NT2/D1 (cell line): ENCODE measurements at regions not wholly inside any gene's neighbourhood (a gene's known extent, or its start where the extent isn't known, plus 50 kb on each side); places are given as distances from the start of the nearest gene placed in this dataset.
"Not testable (repeated sequence)": the region's sequence is repeated elsewhere in the genome, so short reads cannot be mapped to it uniquely, and the experiment has no call there.

ENCODE experiments used
- DNase-seq: peaks from one replicate; pipeline ENCODE4 v3.0.0-alpha.2; 2011; ENCODE audit warnings: low read depth, low spot score
- H3K27me3 ChIP-seq: 2 replicates; pipeline ENCODE4 v1.6.0; 2011; ENCODE audit warnings: mild to moderate bottlenecking; ENCODE audit not compliant: insufficient read length, insufficient read depth
- H3K36me3 ChIP-seq: 2 replicates; pipeline ENCODE4 v1.6.1; 2011; ENCODE audit warnings: mild to moderate bottlenecking, low read length, mixed read lengths; ENCODE audit not compliant: insufficient read depth, insufficient read length
- H3K4me1 ChIP-seq: 2 replicates; pipeline ENCODE4 v1.5.1; 2011; ENCODE audit not compliant: insufficient read depth, insufficient read length
- H3K4me3 ChIP-seq: 2 replicates; pipeline ENCODE4 v1.5.1; 2011; ENCODE audit warnings: low read depth; ENCODE audit not compliant: insufficient read length
- H3K9ac ChIP-seq: 2 replicates; pipeline ENCODE4 v1.6.0; 2011; ENCODE audit warnings: low read depth; ENCODE audit not compliant: insufficient read length
- H3K9me3 ChIP-seq: 2 replicates; pipeline ENCODE4 v1.5.1; 2011; ENCODE audit warnings: mild to moderate bottlenecking, low read length; ENCODE audit not compliant: insufficient read depth
- SUZ12 ChIP-seq: IDR thresholded peaks from 2 replicates; pipeline ENCODE4 v1.6.1; 2011; ENCODE audit not compliant: insufficient read length, insufficient read depth; ENCODE audit errors: extremely low read depth
- YY1 ChIP-seq: IDR thresholded peaks from 2 replicates; pipeline ENCODE4 v1.6.1; 2011; ENCODE audit not compliant: insufficient read length, insufficient read depth
- ZNF274 ChIP-seq: IDR thresholded peaks from 2 replicates; pipeline ENCODE4 v1.6.1; 2011; ENCODE audit warnings: mild to moderate bottlenecking, low read depth, low read length

- DNase-seq = no peak
- H3K4me1 ChIP-seq = no peaks in the 10 kb centered on the region
- no peak overlapping the region for H3K9ac ChIP-seq
- TF ChIP-seq ZNF274 = no peak
- TF ChIP-seq SUZ12 = no peak
- no peak for TF ChIP-seq YY1
- H3K36me3 ChIP-seq = no peaks in the 10 kb centered on the region
- H3K4me3 ChIP-seq = no peak overlapping the region
- no peaks in the 10 kb centered on the region for H3K9me3 ChIP-seq
- H3K27me3 ChIP-seq = no peaks in the 10 kb centered on the region
These were observed 168.9 kb upstream of the STMND1 start for GRCh38 chr6:16932920-16933319.

- not testable (repeated sequence) for DNase-seq, H3K27me3 ChIP-seq, H3K9me3 ChIP-seq, H3K9ac ChIP-seq, H3K4me3 ChIP-seq, H3K4me1 ChIP-seq, H3K36me3 ChIP-seq
These were observed 169.8 kb upstream of the ATXN1 start for GRCh38 chr6:16931079-16931478.

- no peak for TF ChIP-seq ZNF274
- no peak for TF ChIP-seq YY1
- no peak for TF ChIP-seq SUZ12
These were observed 169.2 kb upstream of the ATXN1 start for GRCh38 chr6:16930432-16930831.

GRCh38 chr6:16929809-16930208 lies 168.5 kb upstream of the ATXN1 start:
- Histone ChIP-seq H3K36me3 (no peaks in the 10 kb centered on the region), H3K9ac (no peak overlapping the region), H3K27me3 (no peaks in the 10 kb centered on the region), H3K9me3 (no peaks in the 10 kb centered on the region), H3K4me1 (no peaks in the 10 kb centered on the region), H3K4me3 (no peak overlapping the region)
- no peak for DNase-seq
- no peak for TF ChIP-seq SUZ12
- no peak for TF ChIP-seq YY1
- no peak for TF ChIP-seq ZNF274

More at GRCh38 chr6:16930432-16930831, 169.2 kb upstream of the ATXN1 start:
- Histone ChIP-seq H3K36me3 (no peaks in the 10 kb centered on the region), H3K27me3 (no peaks in the 10 kb centered on the region), H3K9ac (no peak overlapping the region), H3K4me1 (no peaks in the 10 kb centered on the region), H3K9me3 (no peaks in the 10 kb centered on the region), H3K4me3 (no peak overlapping the region)
- no peak for DNase-seq

GRCh38 chr6:16928387-16928786 lies 167.1 kb upstream of the ATXN1 start:
- no peaks in the 10 kb centered on the region for H3K9me3 ChIP-seq
- H3K4me1 ChIP-seq = no peaks in the 10 kb centered on the region
- TF ChIP-seq ZNF274 = no peak

GRCh38 chr6:16927205-16927604 lies 165.9 kb upstream of the ATXN1 start:
- Histone ChIP-seq H3K4me3 (no peak overlapping the region), H3K36me3 (no peaks in the 10 kb centered on the region), H3K27me3 (no peaks in the 10 kb centered on the region), H3K9me3 (no peaks in the 10 kb centered on the region), H3K4me1 (no peaks in the 10 kb centered on the region), H3K9ac (no peak overlapping the region)
- no peak for DNase-seq
- TF ChIP-seq YY1 = no peak
- no peak for TF ChIP-seq ZNF274
- TF ChIP-seq SUZ12 = no peak

More at GRCh38 chr6:16928387-16928786, 167.1 kb upstream of the ATXN1 start:
- H3K36me3 ChIP-seq = no peaks in the 10 kb centered on the region
- H3K4me3 ChIP-seq = no peak overlapping the region
- no peaks in the 10 kb centered on the region for H3K27me3 ChIP-seq
- DNase-seq = no peak
- H3K9ac ChIP-seq = no peak overlapping the region

GRCh38 chr6:16925461-16925860 lies 164.2 kb upstream of the ATXN1 start:
- TF ChIP-seq SUZ12 (no peak), YY1 (no peak), ZNF274 (no peak)
- DNase-seq = no peak
- Histone ChIP-seq H3K4me3 (no peak overlapping the region), H3K4me1 (no peaks in the 10 kb centered on the region), H3K9ac (no peak overlapping the region), H3K27me3 (no peaks in the 10 kb centered on the region), H3K9me3 (no peaks in the 10 kb centered on the region), H3K36me3 (no peaks in the 10 kb centered on the region)

- H3K27me3 ChIP-seq = no peaks in the 10 kb centered on the region
- no peaks in the 10 kb centered on the region for H3K9me3 ChIP-seq
- H3K4me1 ChIP-seq = no peaks in the 10 kb centered on the region
- H3K4me3 ChIP-seq = no peak overlapping the region
- no peak for TF ChIP-seq YY1
- TF ChIP-seq SUZ12 = no peak
- no peak for TF ChIP-seq ZNF274
- H3K9ac ChIP-seq = no peak overlapping the region
- DNase-seq = no peak
- no peaks in the 10 kb centered on the region for H3K36me3 ChIP-seq
These were observed 161.0 kb upstream of the ATXN1 start for GRCh38 chr6:16922282-16922681.
